Skeletal muscle tissue (tissue), 3 donors: ENCODE measurements at regions not wholly inside any gene's neighbourhood (a gene's known extent, or its start where the extent isn't known, plus 50 kb on each side); places are given as distances from the start of the nearest gene placed in this dataset.

Experiments
- H3K27ac ChIP-seq: one replicate; pipeline ENCODE4 v1.7.0; 2013; ENCODE audit warnings: mild to moderate bottlenecking, low read depth, low read length, inconsistent platforms
- H3K27me3 ChIP-seq, 3 donors: one replicate each; pipeline ENCODE4 v1.7.0; 2013; ENCODE audit warnings: low read length in 3 of 3; ENCODE audit not compliant: control insufficient read depth in 3 of 3, insufficient read depth in 3 of 3
- H3K36me3 ChIP-seq, 3 donors: one replicate each; pipeline ENCODE4 v1.7.0; 2013; ENCODE audit warnings: low read length in 3 of 3; ENCODE audit not compliant: control insufficient read depth in 3 of 3, insufficient read depth in 3 of 3
- H3K4me1 ChIP-seq, 3 donors: one replicate each; pipeline ENCODE4 v1.7.0; 2013; ENCODE audit warnings: low read length in 3 of 3, mild to moderate bottlenecking in 3 of 3; ENCODE audit not compliant: control insufficient read depth in 3 of 3, insufficient read depth in 3 of 3
- H3K4me3 ChIP-seq, 3 donors: one replicate each; pipeline ENCODE4 v1.7.0; 2013; ENCODE audit warnings: low read length in 3 of 3
- H3K9ac ChIP-seq, 3 donors: one replicate each; pipeline ENCODE4 v1.7.0; 2013; ENCODE audit warnings: low read length in 3 of 3, mild to moderate bottlenecking in 3 of 3, moderate library complexity in 2 of 3, low read depth in 1 of 3
- H3K9me3 ChIP-seq, 3 donors: one replicate each; pipeline ENCODE4 v1.7.0; 2013; ENCODE audit warnings: low read length in 3 of 3; ENCODE audit not compliant: control insufficient read depth in 3 of 3
- donor health status: Osteomylitis.

- H3K9me3 ChIP-seq = no peaks in the 10 kb centered on the region
- H3K27ac ChIP-seq = no peak overlapping the region
- H3K27me3 ChIP-seq = no peaks in the 10 kb centered on the region
- no peaks in the 10 kb centered on the region for H3K4me1 ChIP-seq
- no peak overlapping the region for H3K4me3 ChIP-seq
- H3K9ac ChIP-seq = no peak overlapping the region
- H3K36me3 ChIP-seq = no peaks in the 10 kb centered on the region
These were observed 275.1 kb upstream of the PKDCC start for GRCh38 chr2:41772697-41773096.

GRCh38 chr2:41774011-41774605 is 273.7 kb upstream of the PKDCC start:
- Histone ChIP-seq H3K36me3 (no peaks in the 10 kb centered on the region), H3K4me1 (no peaks in the 10 kb centered on the region), H3K27me3 (peaks cover 0 to 1% (median 0%) of the 10 kb centered on the region in 3 donors), H3K9me3 (no peaks in the 10 kb centered on the region), H3K9ac (no peak overlapping the region), H3K27ac (no peak overlapping the region), H3K4me3 (no peak overlapping the region)

- Histone ChIP-seq H3K9ac (no peak overlapping the region), H3K27me3 (peaks cover 0 to 3% (median 0%) of the 10 kb centered on the region in 3 donors), H3K27ac (no peak overlapping the region), H3K4me1 (no peaks in the 10 kb centered on the region), H3K4me3 (no peak overlapping the region), H3K36me3 (no peaks in the 10 kb centered on the region), H3K9me3 (no peaks in the 10 kb centered on the region)
These were observed 272.3 kb upstream of the PKDCC start for GRCh38 chr2:41775366-41776025.

GRCh38 chr2:41779888-41780287 is 267.9 kb upstream of the PKDCC start:
- H3K9ac ChIP-seq = no peak overlapping the region
- no peak overlapping the region for H3K4me3 ChIP-seq
- H3K27ac ChIP-seq = no peak overlapping the region
- no peaks in the 10 kb centered on the region for H3K4me1 ChIP-seq
- H3K36me3 ChIP-seq = no peaks in the 10 kb centered on the region
- peaks cover 0 to 3% (median 0%) of the 10 kb centered on the region in 3 donors for H3K27me3 ChIP-seq
- no peaks in the 10 kb centered on the region for H3K9me3 ChIP-seq

GRCh38 chr2:41782306-41783158 is 265.3 kb upstream of the PKDCC start:
- H3K4me1 ChIP-seq = no peaks in the 10 kb centered on the region
- H3K27me3 ChIP-seq = peaks cover 0 to 3% (median 0%) of the 10 kb centered on the region in 3 donors
- no peak overlapping the region for H3K27ac ChIP-seq
- no peak overlapping the region for H3K4me3 ChIP-seq
- no peaks in the 10 kb centered on the region for H3K36me3 ChIP-seq
- H3K9ac ChIP-seq = no peak overlapping the region
- no peaks in the 10 kb centered on the region for H3K9me3 ChIP-seq

- Histone ChIP-seq H3K4me3 (no peak overlapping the region), H3K27ac (no peak overlapping the region), H3K9ac (no peak overlapping the region), H3K27me3 (no peaks in the 10 kb centered on the region), H3K9me3 (no peaks in the 10 kb centered on the region), H3K4me1 (no peaks in the 10 kb centered on the region), H3K36me3 (no peaks in the 10 kb centered on the region)
These were observed 263.3 kb upstream of the PKDCC start for GRCh38 chr2:41784496-41784895.

GRCh38 chr2:41785251-41786022 is 262.4 kb upstream of the PKDCC start:
- Histone ChIP-seq H3K27ac (no peak overlapping the region), H3K27me3 (no peaks in the 10 kb centered on the region), H3K4me3 (no peak overlapping the region), H3K4me1 (no peaks in the 10 kb centered on the region), H3K9me3 (no peaks in the 10 kb centered on the region), H3K9ac (no peak overlapping the region), H3K36me3 (no peaks in the 10 kb centered on the region)

GRCh38 chr2:41791523-41791922 is 256.3 kb upstream of the PKDCC start:
- H3K27me3 ChIP-seq = no peaks in the 10 kb centered on the region
- H3K4me1 ChIP-seq = no peaks in the 10 kb centered on the region
- H3K9me3 ChIP-seq = no peaks in the 10 kb centered on the region
- no peak overlapping the region for H3K27ac ChIP-seq
- no peak overlapping the region for H3K4me3 ChIP-seq
- H3K36me3 ChIP-seq = no peaks in the 10 kb centered on the region
- H3K9ac ChIP-seq = no peak overlapping the region

GRCh38 chr2:41803361-41803760 is 244.5 kb upstream of the PKDCC start:
- Histone ChIP-seq H3K9me3 (peaks cover 0 to 4% (median 0%) of the 10 kb centered on the region in 3 donors), H3K36me3 (no peaks in the 10 kb centered on the region), H3K4me1 (no peaks in the 10 kb centered on the region), H3K9ac (no peak overlapping the region), H3K4me3 (no peak overlapping the region), H3K27ac (no peak overlapping the region), H3K27me3 (no peaks in the 10 kb centered on the region)
